ENCODE measurements at regions not wholly inside any gene's neighbourhood (a gene's known extent, or its start where the extent isn't known, plus 50 kb on each side); places are given as distances from the start of the nearest gene placed in this dataset.
A peak's percentile ranks its signal among the peaks of the same experiment; 100 is the strongest.
"Not testable (repeated sequence)": the region's sequence is repeated elsewhere in the genome, so short reads cannot be mapped to it uniquely, and the experiment has no call there.

DNA sequence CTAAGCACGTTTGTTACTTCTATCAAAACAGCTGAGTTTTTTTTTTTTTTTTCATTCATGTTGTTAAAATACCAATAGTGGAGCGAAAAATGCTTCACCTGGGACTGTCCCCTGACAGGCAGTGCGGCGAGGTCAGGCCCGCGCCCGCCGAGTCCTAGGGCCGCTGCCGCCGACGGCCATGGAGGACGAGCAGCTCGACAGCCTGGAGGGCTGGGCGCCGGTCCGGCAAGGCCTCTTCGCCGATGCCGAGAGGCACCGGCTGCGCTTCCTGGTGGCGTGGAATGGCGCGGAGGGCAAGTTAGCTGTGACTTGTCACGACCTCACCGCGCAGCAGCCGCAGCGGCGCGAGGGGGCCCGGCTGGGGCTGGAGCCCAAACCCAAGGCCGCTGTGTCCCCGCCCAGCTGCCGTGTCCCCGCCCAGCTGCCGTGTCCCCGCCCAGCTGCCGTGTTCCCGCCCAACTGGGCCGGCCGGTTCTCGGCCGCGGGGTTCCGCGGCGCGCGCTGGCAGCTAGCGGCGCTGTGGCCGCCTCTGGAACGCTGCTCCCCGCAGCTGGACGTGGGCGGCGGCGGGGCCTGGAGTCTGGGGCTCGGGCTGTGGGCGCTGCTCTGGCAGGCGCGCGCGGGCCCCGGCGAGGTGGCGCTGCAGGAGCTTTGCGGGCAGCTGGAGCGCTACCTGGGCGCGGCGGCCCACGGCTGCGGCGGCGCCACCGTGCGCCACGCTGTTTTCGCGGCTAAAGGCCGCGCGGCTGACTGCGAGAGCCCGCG, 56.7 kb upstream of the GOLGA8R start:
- H3K27me3 ChIP-seq (replicated peaks in 1 of 7); H3K4me1 ChIP-seq; H3K36me3 ChIP-seq; H3K9me3 ChIP-seq; intact Hi-C loops (cut with DNase I; ENCODE audit: low total_unique reads): not testable (repeated sequence)
- Histone ChIP-seq H3K27ac (peak overlapping the region in 7 of 8 donors; percentile 69 to 88 (median 82)), H3K4me3 (peak overlapping the region; percentile 20 to 67 (median 46))
- DNase-seq, result peak; percentile 91
- WGBS, 5 donors, result 0% methylated on average over 14 to 42 of the region's 89 CpGs; no CpG with 5 or more reads in 2 of the 5 donors

DNA sequence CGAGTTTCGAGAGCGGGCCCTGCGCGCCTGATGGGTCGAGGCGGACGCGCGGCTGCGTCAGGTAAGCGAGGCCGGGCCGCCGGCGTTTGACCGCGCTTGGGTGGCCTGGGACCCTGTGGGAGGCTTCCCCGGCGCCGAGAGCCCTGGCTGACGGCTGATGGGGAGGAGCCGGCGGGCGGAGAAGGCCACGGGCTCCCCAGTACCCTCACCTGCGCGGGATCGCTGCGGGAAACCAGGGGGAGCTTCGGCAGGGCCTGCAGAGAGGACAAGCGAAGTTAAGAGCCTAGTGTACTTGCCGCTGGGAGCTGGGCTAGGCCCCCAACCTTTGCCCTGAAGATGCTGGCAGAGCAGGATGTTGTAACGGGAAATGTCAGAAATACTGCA, 57.3 kb upstream of the GOLGA8R start:
- H3K4me1 ChIP-seq; H3K36me3 ChIP-seq; H3K27me3 ChIP-seq (replicated peaks in 1 of 7); intact Hi-C loops (cut with DNase I; ENCODE audit: low total_unique reads); H3K9me3 ChIP-seq; DNase-seq: not testable (repeated sequence)
- Histone ChIP-seq H3K27ac (peak overlapping the region in 7 of 8 donors; percentile 69 to 88 (median 82)), H3K4me3 (peak overlapping the region in 7 of 8 donors; percentile 28 to 67 (median 47))
- WGBS, 5 donors, result no CpG with 5 or more reads among the region's 34 CpGs

GRCh38 chr15:30471817-30472551, 57.9 kb upstream of the GOLGA8R start:
- no CpG with 5 or more reads among the region's 10 CpGs for WGBS, 5 donors

GRCh38 chr15:30484887-30485286, 67.0 kb upstream of the GOLGA8Q start:
- H3K27me3 ChIP-seq (replicated peaks in 1 of 7); H3K9me3 ChIP-seq; DNase-seq; H3K4me1 ChIP-seq; H3K4me3 ChIP-seq; H3K27ac ChIP-seq; intact Hi-C loops (cut with DNase I; ENCODE audit: low total_unique reads): not testable (repeated sequence)
- WGBS, 5 donors, result 83 to 94% (median 89%) methylated on average over 7 to 9 of the region's 9 CpGs
- H3K36me3 ChIP-seq, result peaks cover 0 to 42% (median 10%) of the 10 kb centered on the region in 6 donors

More at GRCh38 chr15:30471817-30472551, 57.9 kb upstream of the GOLGA8R start:
- H3K36me3 ChIP-seq; DNase-seq; intact Hi-C loops (cut with DNase I; ENCODE audit: low total_unique reads); H3K27ac ChIP-seq; H3K4me1 ChIP-seq; H3K9me3 ChIP-seq; H3K4me3 ChIP-seq; H3K27me3 ChIP-seq (replicated peaks in 1 of 7): not testable (repeated sequence)

DNA sequence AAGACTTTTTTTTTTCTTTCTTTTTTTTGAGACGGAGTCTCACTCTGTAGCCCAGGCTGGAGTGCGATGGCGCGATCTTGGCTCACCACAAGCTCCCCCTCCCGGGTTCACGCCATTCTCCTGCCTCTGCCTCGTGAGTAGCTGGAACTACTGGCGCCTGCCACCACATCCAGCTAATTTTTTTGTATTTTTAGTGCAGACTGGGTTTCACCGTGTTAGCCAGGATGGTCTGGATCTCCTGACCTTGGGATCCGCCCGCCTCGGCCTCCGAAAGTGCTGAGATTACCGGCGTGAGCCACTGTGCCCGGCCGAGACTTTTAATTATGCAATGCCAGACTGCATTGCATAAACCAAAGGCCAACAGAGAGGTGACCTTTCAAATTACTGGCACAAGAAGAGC, 62.6 kb upstream of the GOLGA8Q start:
- DNase-seq, result peak; percentile 81
- H3K9me3 ChIP-seq; H3K27me3 ChIP-seq (replicated peaks in 1 of 7); intact Hi-C loops (cut with DNase I; ENCODE audit: low total_unique reads); H3K4me1 ChIP-seq; H3K4me3 ChIP-seq: not testable (repeated sequence)
- peak in 2 of 3 donors; percentile 38 to 52 for TF ChIP-seq POLR2AphosphoS5 (IDR thresholded peaks at IDR 0.05)
- WGBS, 5 donors, result 52 to 81% (median 63%) methylated on average over 17 of the region's 17 CpGs
- Histone ChIP-seq H3K27ac (peak overlapping the region in 7 of 8 donors; percentile 43 to 86 (median 71)), H3K36me3 (peaks cover 0 to 31% (median 8%) of the 10 kb centered on the region in 6 donors)

DNA sequence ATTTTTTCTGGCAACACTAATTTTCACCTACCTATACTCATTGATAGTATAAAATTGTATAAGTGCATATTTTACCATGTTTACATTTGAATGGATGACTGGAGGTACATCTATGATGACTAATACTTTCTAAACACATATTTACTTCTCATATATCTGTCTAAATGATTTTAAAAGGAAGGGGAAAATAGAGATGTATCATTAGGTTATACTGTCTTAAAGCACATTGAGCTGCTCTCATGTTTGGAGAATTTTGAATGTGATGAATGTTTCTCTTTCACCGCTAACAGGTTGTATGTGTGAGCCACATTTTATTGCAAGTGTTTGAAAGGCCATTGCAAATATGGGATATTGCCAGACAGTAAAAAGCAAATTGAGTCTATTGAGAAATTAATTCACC, 61.5 kb upstream of the GOLGA8Q start:
- intact Hi-C loops (cut with DNase I; ENCODE audit: low total_unique reads); H3K4me1 ChIP-seq; DNase-seq; H3K4me3 ChIP-seq; H3K9me3 ChIP-seq; H3K27me3 ChIP-seq (replicated peaks in 1 of 7): not testable (repeated sequence)
- WGBS, 5 donors, result 50 to 89% (median 70%) methylated on average over 1 of the region's 1 CpG
- H3K36me3 ChIP-seq, result peaks cover 0 to 24% (median 8%) of the 10 kb centered on the region in 6 donors
- peak overlapping the region in 1 of 8 donors; percentile 21 for H3K27ac ChIP-seq

DNA sequence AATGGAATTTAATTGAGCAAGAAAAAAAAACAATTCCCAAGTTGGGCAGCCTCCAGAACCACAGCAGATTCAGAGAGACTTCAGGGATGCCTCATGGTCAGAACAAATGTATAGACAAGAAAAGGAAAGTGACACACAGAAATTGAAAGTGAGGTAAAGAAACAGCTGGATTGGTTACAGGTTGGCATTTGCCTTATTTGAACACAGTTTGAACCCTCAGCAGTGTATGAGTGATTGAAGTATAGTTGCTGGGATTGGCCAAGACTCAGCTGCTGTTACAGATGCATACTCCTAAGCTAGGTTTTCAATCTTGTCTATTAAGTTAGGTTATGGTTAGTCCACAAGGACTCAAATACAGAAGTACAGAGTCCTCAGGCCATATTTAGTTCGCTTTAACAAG, 57.9 kb upstream of the GOLGA8Q start:
- DNase-seq; intact Hi-C loops (cut with DNase I; ENCODE audit: low total_unique reads); H3K36me3 ChIP-seq; H3K9me3 ChIP-seq; H3K4me1 ChIP-seq; H3K27me3 ChIP-seq (replicated peaks in 1 of 7); H3K4me3 ChIP-seq; H3K27ac ChIP-seq: not testable (repeated sequence)
- WGBS, 5 donors, result no CpG with 5 or more reads among the region's 1 CpG

- H3K4me1 ChIP-seq; H3K9me3 ChIP-seq; H3K27ac ChIP-seq; H3K27me3 ChIP-seq (replicated peaks in 1 of 7); H3K4me3 ChIP-seq; intact Hi-C loops (cut with DNase I; ENCODE audit: low total_unique reads); DNase-seq; H3K36me3 ChIP-seq: not testable (repeated sequence)
Observed at GRCh38 chr15:30497275-30497674, 54.6 kb upstream of the GOLGA8Q start.

DNA sequence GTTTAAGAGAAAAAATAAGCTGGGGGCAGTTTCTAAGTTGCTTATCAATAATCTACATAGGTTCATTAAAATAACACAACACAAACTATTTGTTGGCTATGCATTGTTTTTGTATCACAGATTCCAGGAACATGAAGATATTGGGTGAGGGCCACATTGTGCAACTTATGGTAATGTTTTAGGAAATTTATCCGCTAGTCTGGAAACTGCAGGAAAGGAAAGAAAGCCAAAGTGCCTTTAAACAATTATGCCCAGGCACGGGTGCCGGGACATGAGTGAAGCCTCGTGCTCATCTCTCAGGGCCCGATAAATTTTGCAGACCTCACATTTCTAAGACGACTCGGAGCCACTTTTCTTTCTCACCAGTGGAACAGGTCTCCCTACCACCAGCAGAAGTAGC, 52.6 kb upstream of the GOLGA8Q start:
- DNase-seq; H3K27me3 ChIP-seq (replicated peaks in 1 of 7); H3K4me3 ChIP-seq; intact Hi-C loops (cut with DNase I; ENCODE audit: low total_unique reads); H3K9me3 ChIP-seq; H3K4me1 ChIP-seq; H3K36me3 ChIP-seq; H3K27ac ChIP-seq: not testable (repeated sequence)
- no CpG with 5 or more reads among the region's 7 CpGs for WGBS, 5 donors

GRCh38 chr15:30500511-30500910, 51.3 kb upstream of the GOLGA8Q start:
- H3K4me3 ChIP-seq; H3K4me1 ChIP-seq; H3K27ac ChIP-seq; DNase-seq; intact Hi-C loops (cut with DNase I; ENCODE audit: low total_unique reads); H3K36me3 ChIP-seq; H3K9me3 ChIP-seq; H3K27me3 ChIP-seq (replicated peaks in 1 of 7): not testable (repeated sequence)
- WGBS, 5 donors, result 95 to 100% (median 97%) methylated on average over 1 of the region's 2 CpGs

Measured in spleen (tissue), 11 donors.